A673 (cell line): ENCODE measurements at regions not wholly inside any gene's neighbourhood (a gene's known extent, or its start where the extent isn't known, plus 50 kb on each side); places are given as distances from the start of the nearest gene placed in this dataset.
"Not testable (repeated sequence)": the region's sequence is repeated elsewhere in the genome, so short reads cannot be mapped to it uniquely, and the experiment has no call there.

Source experiments
- BruUV-seq: library from RNA; stranded (reverse); fragments of 400-500 nt; replicated peaks from 2 replicates; lab custom pipeline; 2021; lab: Mats Ljungman, UMichigan
- CTCF ChIA-PET: fragments of 300-600 bp; sonication (Branson Sonifier 250); formaldehyde crosslinking; loops from one replicate; lab custom pipeline; 2022; ENCODE audit warnings: antibody characterized with exemption; lab: Charles Lee
- POLR2A ChIA-PET: fragments of 300-600 bp; sonication (Branson Sonifier 250); formaldehyde crosslinking; loops from one replicate; lab custom pipeline; 2022; ENCODE audit warnings: antibody characterized with exemption; ENCODE audit not compliant: low non-redundant PET; lab: Charles Lee
- DNase-seq: peaks from one replicate; pipeline ENCODE4 v3.0.0-alpha.2; 2015; ENCODE audit warnings: low spot score
- H3K27ac ChIP-seq: fragments of 200-600 bp; sonication (generic); 2 replicates; pipeline ENCODE4 v1.5.1; 2016; ENCODE audit warnings: mixed run types, low read depth, mild to moderate bottlenecking, mixed read lengths, antibody characterized with exemption, low read length; ENCODE audit not compliant: poor library complexity, severe bottlenecking
- H3K27me3 ChIP-seq: fragments of 200-600 bp; sonication (generic); replicated peaks from 2 replicates; pipeline ENCODE4 v1.6.1; 2017; ENCODE audit warnings: mixed run types, low read depth, mild to moderate bottlenecking, mixed read lengths, antibody characterized with exemption, low read length; ENCODE audit not compliant: insufficient read depth, poor library complexity
- H3K36me3 ChIP-seq: fragments of 200-600 bp; sonication (generic); 2 replicates; pipeline ENCODE4 v1.6.1; 2016; ENCODE audit warnings: mixed run types, mild to moderate bottlenecking, mixed read lengths, antibody characterized with exemption, low read length; ENCODE audit not compliant: insufficient read depth, poor library complexity, severe bottlenecking
- H3K4me1 ChIP-seq: fragments of 200-600 bp; sonication (generic); 2 replicates; pipeline ENCODE4 v1.6.1; 2017; ENCODE audit warnings: mixed run types, mild to moderate bottlenecking, mixed read lengths, antibody characterized with exemption, low read length; ENCODE audit not compliant: insufficient read depth, poor library complexity, severe bottlenecking
- H3K4me3 ChIP-seq: fragments of 200-600 bp; sonication (generic); 2 replicates; pipeline ENCODE4 v1.5.1; 2016; ENCODE audit warnings: low read depth, mixed run types, mild to moderate bottlenecking, mixed read lengths, low read length; ENCODE audit not compliant: poor library complexity, severe bottlenecking
- H3K9me3 ChIP-seq: fragments of 200-600 bp; sonication (generic); 2 replicates; pipeline ENCODE4 v1.6.1; 2016; ENCODE audit warnings: mixed run types, low read depth, mild to moderate bottlenecking, mixed read lengths, antibody characterized with exemption, low read length; ENCODE audit not compliant: poor library complexity, severe bottlenecking
- intact Hi-C: fragments of 100-400 bp; cut with micrococcal nuclease; formaldehyde crosslinking; loops from one replicate; pipeline ENCODE4 v1.10.0; 2022; ENCODE audit not compliant: unreplicated experiment

- H3K36me3 ChIP-seq, BruUV-seq, intact Hi-C loops, H3K27me3 ChIP-seq, H3K27ac ChIP-seq, CTCF ChIA-PET, H3K4me1 ChIP-seq, H3K4me3 ChIP-seq, DNase-seq, POLR2A ChIA-PET: not testable (repeated sequence)
- H3K9me3 ChIP-seq, result peaks cover 49% of the 10 kb centered on the region
These were observed 186.2 kb upstream of the GOLGA6L22 start for GRCh38 chr15:22272286-22273160.

- H3K27ac ChIP-seq, POLR2A ChIA-PET, H3K27me3 ChIP-seq, H3K4me3 ChIP-seq, H3K4me1 ChIP-seq, H3K36me3 ChIP-seq, BruUV-seq, DNase-seq, CTCF ChIA-PET, intact Hi-C loops: not testable (repeated sequence)
- H3K9me3 ChIP-seq, result peaks cover 47% of the 10 kb centered on the region
These were observed 185.5 kb upstream of the GOLGA6L22 start for GRCh38 chr15:22273185-22273584.

GRCh38 chr15:22274376-22274775, 184.3 kb upstream of the GOLGA6L22 start:
- CTCF ChIA-PET, H3K27me3 ChIP-seq, intact Hi-C loops, H3K36me3 ChIP-seq, H3K4me3 ChIP-seq, H3K27ac ChIP-seq, DNase-seq, BruUV-seq, H3K4me1 ChIP-seq, POLR2A ChIA-PET: not testable (repeated sequence)
- H3K9me3 ChIP-seq, result peaks cover 43% of the 10 kb centered on the region

GRCh38 chr15:22280770-22281169, 177.9 kb upstream of the GOLGA6L22 start:
- POLR2A ChIA-PET, H3K4me1 ChIP-seq, intact Hi-C loops, CTCF ChIA-PET, H3K4me3 ChIP-seq, H3K27me3 ChIP-seq, BruUV-seq, H3K27ac ChIP-seq, DNase-seq, H3K36me3 ChIP-seq: not testable (repeated sequence)
- H3K9me3 ChIP-seq, result peaks cover 34% of the 10 kb centered on the region

GRCh38 chr15:22282794-22283533, 175.7 kb upstream of the GOLGA6L22 start:
- H3K27ac ChIP-seq, H3K4me1 ChIP-seq, CTCF ChIA-PET, H3K27me3 ChIP-seq, BruUV-seq, intact Hi-C loops, H3K36me3 ChIP-seq, POLR2A ChIA-PET, DNase-seq, H3K4me3 ChIP-seq: not testable (repeated sequence)
- H3K9me3 ChIP-seq, result peaks cover 34% of the 10 kb centered on the region

GRCh38 chr15:22284795-22285420, 173.8 kb upstream of the GOLGA6L22 start:
- POLR2A ChIA-PET, BruUV-seq, intact Hi-C loops, H3K27me3 ChIP-seq, CTCF ChIA-PET, H3K36me3 ChIP-seq, H3K4me1 ChIP-seq, H3K4me3 ChIP-seq, DNase-seq, H3K27ac ChIP-seq: not testable (repeated sequence)
- peaks cover 25% of the 10 kb centered on the region for H3K9me3 ChIP-seq

GRCh38 chr15:22291054-22291453, 167.6 kb upstream of the GOLGA6L22 start:
- BruUV-seq, result not testable (repeated sequence)

More at GRCh38 chr15:22291054-22291453, 167.6 kb upstream of the GOLGA6L22 start:
- H3K27me3 ChIP-seq, CTCF ChIA-PET, DNase-seq, intact Hi-C loops, POLR2A ChIA-PET, H3K4me1 ChIP-seq, H3K4me3 ChIP-seq, H3K27ac ChIP-seq, H3K36me3 ChIP-seq: not testable (repeated sequence)
- H3K9me3 ChIP-seq, result peaks cover 43% of the 10 kb centered on the region
